Amniotic stem cell (primary cell): ENCODE measurements at regions not wholly inside any gene's neighbourhood (a gene's known extent, or its start where the extent isn't known, plus 50 kb on each side); places are given as distances from the start of the nearest gene placed in this dataset.

ENCODE experiments used
- DNase-seq: peaks from one replicate; lab custom pipeline; 2025; lab: John Stamatoyannopoulos, UW

- no peak for DNase-seq
Measured at GRCh38 chr12:44961887-44962286, 85.8 kb upstream of the NELL2 start.

- DNase-seq: no peak
Measured at GRCh38 chr12:44960856-44961255, 84.7 kb upstream of the NELL2 start.

- no peak for DNase-seq
Measured at GRCh38 chr12:44960423-44960822, 84.3 kb upstream of the NELL2 start.

GRCh38 chr12:44947163-44947562 lies 71.0 kb upstream of the NELL2 start:
- no peak for DNase-seq

GRCh38 chr12:44942714-44943113 lies 66.6 kb upstream of the NELL2 start:
- DNase-seq: no peak

GRCh38 chr12:44930972-44931600 lies 55.0 kb upstream of the NELL2 start:
- peak; percentile 78 for DNase-seq

- no peak for DNase-seq
Measured at GRCh38 chr12:44929236-44929885, 53.2 kb upstream of the NELL2 start.
